Jurkat, Clone E6-1 (cell line): ENCODE measurements at regions not wholly inside any gene's neighbourhood (a gene's known extent, or its start where the extent isn't known, plus 50 kb on each side); places are given as distances from the start of the nearest gene placed in this dataset.
"Not testable (repeated sequence)": the region's sequence is repeated elsewhere in the genome, so short reads cannot be mapped to it uniquely, and the experiment has no call there.

Source experiments
- DNase-seq: peaks from one replicate; pipeline ENCODE4 v3.0.0-alpha.2; 2011; ENCODE audit warnings: low read depth, low spot score
- H3K4me3 ChIP-seq: 2 replicates; pipeline ENCODE4 v1.5.1; 2011; ENCODE audit warnings: mild to moderate bottlenecking, low read length, control low read depth, moderate library complexity

- no peak for DNase-seq
- H3K4me3 ChIP-seq = no peak overlapping the region
These were observed 402.7 kb upstream of the MYT1L start for GRCh38 chr2:2733818-2734217.

GRCh38 chr2:2732331-2733119 is 401.4 kb upstream of the MYT1L start:
- no peak overlapping the region for H3K4me3 ChIP-seq
- DNase-seq = no peak

- H3K4me3 ChIP-seq = no peak overlapping the region
- DNase-seq = no peak
These were observed 400.8 kb upstream of the MYT1L start for GRCh38 chr2:2731816-2732284.

GRCh38 chr2:2731101-2731815 is 400.2 kb upstream of the MYT1L start:
- DNase-seq = no peak
- no peak overlapping the region for H3K4me3 ChIP-seq

- DNase-seq = no peak
- no peak overlapping the region for H3K4me3 ChIP-seq
These were observed 399.3 kb upstream of the MYT1L start for GRCh38 chr2:2730301-2730833.

- no peak overlapping the region for H3K4me3 ChIP-seq
- no peak for DNase-seq
These were observed 398.2 kb upstream of the MYT1L start for GRCh38 chr2:2729246-2729645.

GRCh38 chr2:2728635-2729034 is 397.6 kb upstream of the MYT1L start:
- no peak for DNase-seq
- H3K4me3 ChIP-seq = no peak overlapping the region

GRCh38 chr2:2727876-2728511 is 396.9 kb upstream of the MYT1L start:
- no peak overlapping the region for H3K4me3 ChIP-seq
- DNase-seq = no peak

GRCh38 chr2:2726163-2726562 is 395.1 kb upstream of the MYT1L start:
- DNase-seq = no peak
- no peak overlapping the region for H3K4me3 ChIP-seq

GRCh38 chr2:2723064-2723463 is 392.0 kb upstream of the MYT1L start:
- no peak for DNase-seq
- H3K4me3 ChIP-seq = no peak overlapping the region

- no peak overlapping the region for H3K4me3 ChIP-seq
- DNase-seq = no peak
These were observed 390.3 kb upstream of the MYT1L start for GRCh38 chr2:2721296-2721835.

- H3K4me3 ChIP-seq = not testable (repeated sequence)
These were observed 389.7 kb upstream of the MYT1L start for GRCh38 chr2:2720806-2721205.

GRCh38 chr2:2720351-2720750 is 389.3 kb upstream of the MYT1L start:
- H3K4me3 ChIP-seq = no peak overlapping the region
- DNase-seq = no peak

More at GRCh38 chr2:2720806-2721205, 389.7 kb upstream of the MYT1L start:
- DNase-seq = not testable (repeated sequence)

- DNase-seq = no peak
- no peak overlapping the region for H3K4me3 ChIP-seq
These were observed 388.7 kb upstream of the MYT1L start for GRCh38 chr2:2719781-2720180.

- DNase-seq = no peak
- H3K4me3 ChIP-seq = no peak overlapping the region
These were observed 387.9 kb upstream of the MYT1L start for GRCh38 chr2:2719015-2719414.

- H3K4me3 ChIP-seq = no peak overlapping the region
- no peak for DNase-seq
These were observed 386.3 kb upstream of the MYT1L start for GRCh38 chr2:2717406-2717805.

GRCh38 chr2:2716771-2717170 is 385.7 kb upstream of the MYT1L start:
- H3K4me3 ChIP-seq = no peak overlapping the region
- no peak for DNase-seq

GRCh38 chr2:2715036-2715818 is 384.2 kb upstream of the MYT1L start:
- H3K4me3 ChIP-seq = no peak overlapping the region

GRCh38 chr2:2714408-2714807 is 383.3 kb upstream of the MYT1L start:
- no peak overlapping the region for H3K4me3 ChIP-seq
- DNase-seq = no peak

More at GRCh38 chr2:2715036-2715818, 384.2 kb upstream of the MYT1L start:
- no peak for DNase-seq
